ENCODE measurements at regions not wholly inside any gene's neighbourhood (a gene's known extent, or its start where the extent isn't known, plus 50 kb on each side); places are given as distances from the start of the nearest gene placed in this dataset.

GRCh38 chr5:82480331-82480730 lies 202.2 kb upstream of the RPS23 start (continued):
- no peak for TF ChIP-seq ZBTB43 (CRISPR knock-in tag; IDR thresholded peaks at IDR 0.05)
- TF ChIP-seq NFATC4 (CRISPR knock-in tag; IDR thresholded peaks at IDR 0.05) = no peak
- TF ChIP-seq ATF3 (CRISPR knock-in tag; conservative IDR thresholded peaks at IDR 0.05) = no peak
- TF ChIP-seq JAZF1 (CRISPR knock-in tag; IDR thresholded peaks at IDR 0.05) = no peak
- no peak for TF ChIP-seq RORB (CRISPR knock-in tag; IDR thresholded peaks at IDR 0.05)
- TF ChIP-seq OVOL2 (CRISPR knock-in tag; IDR thresholded peaks at IDR 0.05; ENCODE audit: borderline replicate concordance) = no peak

GRCh38 chr5:82476155-82476554 lies 198.0 kb upstream of the RPS23 start:
- no peak for TF ChIP-seq SP1 (CRISPR knock-in tag; conservative IDR thresholded peaks at IDR 0.05)
- TF ChIP-seq GRHL2 (CRISPR knock-in tag; IDR thresholded peaks at IDR 0.05; ENCODE audit: insufficient replicate concordance, severe bottlenecking) = no peak
- no peak for TF ChIP-seq NR1H2 (CRISPR knock-in tag; IDR thresholded peaks at IDR 0.05)
- TF ChIP-seq PREB (CRISPR knock-in tag; IDR thresholded peaks at IDR 0.05; ENCODE audit: borderline replicate concordance) = no peak
- TF ChIP-seq ZBTB21 (CRISPR knock-in tag; IDR thresholded peaks at IDR 0.05; ENCODE audit: borderline replicate concordance) = no peak
- TF ChIP-seq USF1 (CRISPR knock-in tag; IDR thresholded peaks at IDR 0.05) = no peak
- TF ChIP-seq NFATC4 (CRISPR knock-in tag; IDR thresholded peaks at IDR 0.05) = no peak
- no peak for TF ChIP-seq TCF7 (CRISPR knock-in tag; IDR thresholded peaks at IDR 0.05; ENCODE audit: low read depth)
- TF ChIP-seq ZMAT4 (CRISPR knock-in tag; IDR thresholded peaks at IDR 0.05) = no peak
- no peak for TF ChIP-seq TEAD1 (CRISPR knock-in tag; IDR thresholded peaks at IDR 0.05)
- TF ChIP-seq ZNF425 (CRISPR knock-in tag; conservative IDR thresholded peaks at IDR 0.05) = no peak
- no peak for TF ChIP-seq OVOL2 (CRISPR knock-in tag; IDR thresholded peaks at IDR 0.05; ENCODE audit: borderline replicate concordance)
- CTCF ChIA-PET = no interaction called here
- Mint-ChIP-seq H3K4me3 (no peak overlapping the region), H3K4me1 (no peaks in the 10 kb centered on the region), H3K9me3 (no peaks in the 10 kb centered on the region), H3K27me3 (ENCODE audit: low read depth) (no peaks in the 10 kb centered on the region), H3K27ac (no peak overlapping the region), H3K36me3 (no peaks in the 10 kb centered on the region)
- ATAC-seq = no peak
- no peak for DNase-seq (ENCODE audit: low spot score)
- POLR2A ChIA-PET = no interaction called here

GRCh38 chr5:82473262-82473661 lies 195.1 kb upstream of the RPS23 start:
- Mint-ChIP-seq H3K4me1 (no peaks in the 10 kb centered on the region), H3K4me3 (no peak overlapping the region), H3K36me3 (no peaks in the 10 kb centered on the region), H3K9me3 (no peaks in the 10 kb centered on the region), H3K27me3 (ENCODE audit: low read depth) (no peaks in the 10 kb centered on the region), H3K27ac (no peak overlapping the region)
- TF ChIP-seq USF2 (CRISPR knock-in tag; IDR thresholded peaks at IDR 0.05) = no peak
- no peak for TF ChIP-seq EMX1 (CRISPR knock-in tag; IDR thresholded peaks at IDR 0.05)
- no peak for TF ChIP-seq ETV6 (CRISPR knock-in tag; IDR thresholded peaks at IDR 0.05)
- ATAC-seq (no peak), DNase-seq (ENCODE audit: low spot score) (no peak)
- ChIA-PET POLR2A (no interaction called here), CTCF (no interaction called here)
